H1 (cell line): ENCODE measurements at regions not wholly inside any gene's neighbourhood (a gene's known extent, or its start where the extent isn't known, plus 50 kb on each side); places are given as distances from the start of the nearest gene placed in this dataset.

Experiments used
- EZH2 ChIP-seq: fragments of 200-600 bp; sonication (generic); IDR thresholded peaks from 2 replicates; pipeline ENCODE4 v1.7.1; 2012; ENCODE audit warnings: low read depth, mild to moderate bottlenecking, moderate library complexity, low read length, inconsistent platforms; ENCODE audit not compliant: severe bottlenecking
- FOSL1 ChIP-seq: IDR thresholded peaks from 2 replicates; pipeline ENCODE4 v1.6.1; 2011; ENCODE audit warnings: mild to moderate bottlenecking, low read depth, low read length, moderate library complexity; ENCODE audit not compliant: insufficient read depth
- JUND ChIP-seq: IDR thresholded peaks from 2 replicates; pipeline ENCODE4 v1.6.1; 2011; ENCODE audit warnings: mild to moderate bottlenecking, improper control_type of control experiment, low read length
- POLR2A ChIP-seq, 2 experiments: IDR thresholded peaks; 1 replicate in 1 of 2; 2 replicates in 1 of 2; pipeline ENCODE4 v1.6.1; 2011; ENCODE audit warnings: low read depth in 2 of 2, low read length in 2 of 2, mild to moderate bottlenecking in 2 of 2; ENCODE audit errors: control extremely low read depth in 1 of 2
- POLR2AphosphoS5 ChIP-seq: IDR thresholded peaks from 2 replicates; pipeline ENCODE4 v1.6.1; 2011; ENCODE audit warnings: low read depth, low read length
- RFX5 ChIP-seq: IDR thresholded peaks from 2 replicates; pipeline ENCODE4 v1.6.1; 2011; ENCODE audit warnings: low read depth, low read length, improper control_type of control experiment, borderline replicate concordance
- RNF2 ChIP-seq: fragments of 200-900, 300-1000 bp; sonication (generic); IDR thresholded peaks from 2 replicates; pipeline ENCODE4 v1.7.1; 2016; ENCODE audit warnings: borderline replicate concordance, low read depth, mild to moderate bottlenecking, antibody characterized with exemption, low read length; ENCODE audit not compliant: poor library complexity, severe bottlenecking; ENCODE audit errors: missing control alignments
- RXRA ChIP-seq: IDR thresholded peaks from 2 replicates; pipeline ENCODE4 v1.6.1; 2011; ENCODE audit warnings: low read depth, mild to moderate bottlenecking, low read length, moderate library complexity; ENCODE audit not compliant: insufficient read depth
- SIN3A ChIP-seq, 2 experiments: IDR thresholded peaks in 1 of 2; conservative IDR thresholded peaks in 1 of 2; 2 replicates each; pipeline ENCODE4 v1.6.1; 2011 to 2012; ENCODE audit warnings: low read length in 2 of 2, improper control_type of control experiment in 1 of 2, low read depth in 1 of 2, mild to moderate bottlenecking in 1 of 2
- YY1 ChIP-seq: IDR thresholded peaks from 2 replicates; pipeline ENCODE4 v1.6.1; 2011; ENCODE audit warnings: low read depth, mild to moderate bottlenecking, low read length
- TF ChIP-seq, protein P1 (sequence below), 3 experiments: IDR thresholded peaks; 1 replicate in 2 of 3; 2 replicates in 1 of 3; pipeline versions ENCODE4 v1.5.1 to v1.6.1; 2011; ENCODE audit warnings: low read length in 3 of 3, mild to moderate bottlenecking in 3 of 3, inconsistent platforms in 2 of 3, low read depth in 1 of 3, moderate library complexity in 1 of 3; ENCODE audit not compliant: insufficient read depth in 1 of 3; ENCODE audit errors: control extremely low read depth in 1 of 3

DNA sequence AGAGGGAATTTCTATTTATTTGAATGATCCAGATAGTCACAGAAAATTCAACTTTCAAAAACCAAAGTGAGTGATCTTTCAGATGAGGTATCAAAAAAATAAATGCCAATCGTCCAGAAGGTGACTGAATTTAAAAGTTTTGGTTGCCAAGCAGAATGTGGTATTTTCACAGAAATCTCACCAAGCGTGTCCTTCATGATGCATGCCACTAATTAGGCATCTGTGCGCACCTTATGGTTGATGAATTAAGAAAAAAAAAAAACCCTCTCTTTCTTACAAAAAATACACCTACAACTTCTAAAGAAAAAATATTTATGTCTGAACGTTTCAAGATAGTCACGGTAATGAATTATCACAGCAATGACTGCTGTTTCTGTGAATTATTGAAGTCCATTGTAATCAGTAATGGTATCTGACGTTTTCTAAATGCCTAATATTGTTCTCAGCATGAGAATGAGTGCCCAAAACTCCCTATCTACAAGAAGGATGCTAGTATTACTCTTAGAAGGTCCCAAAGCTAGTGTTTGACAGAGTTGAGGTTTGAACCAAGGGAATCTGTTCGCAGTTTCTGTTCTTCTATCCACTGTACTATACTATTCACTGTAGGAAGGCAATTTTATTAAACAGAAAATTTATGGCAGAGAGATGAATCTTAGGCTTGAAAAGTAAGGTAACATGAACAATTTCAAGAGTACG lies 219.6 kb upstream of the NETO1 start:
- TF ChIP-seq, protein P1, sequence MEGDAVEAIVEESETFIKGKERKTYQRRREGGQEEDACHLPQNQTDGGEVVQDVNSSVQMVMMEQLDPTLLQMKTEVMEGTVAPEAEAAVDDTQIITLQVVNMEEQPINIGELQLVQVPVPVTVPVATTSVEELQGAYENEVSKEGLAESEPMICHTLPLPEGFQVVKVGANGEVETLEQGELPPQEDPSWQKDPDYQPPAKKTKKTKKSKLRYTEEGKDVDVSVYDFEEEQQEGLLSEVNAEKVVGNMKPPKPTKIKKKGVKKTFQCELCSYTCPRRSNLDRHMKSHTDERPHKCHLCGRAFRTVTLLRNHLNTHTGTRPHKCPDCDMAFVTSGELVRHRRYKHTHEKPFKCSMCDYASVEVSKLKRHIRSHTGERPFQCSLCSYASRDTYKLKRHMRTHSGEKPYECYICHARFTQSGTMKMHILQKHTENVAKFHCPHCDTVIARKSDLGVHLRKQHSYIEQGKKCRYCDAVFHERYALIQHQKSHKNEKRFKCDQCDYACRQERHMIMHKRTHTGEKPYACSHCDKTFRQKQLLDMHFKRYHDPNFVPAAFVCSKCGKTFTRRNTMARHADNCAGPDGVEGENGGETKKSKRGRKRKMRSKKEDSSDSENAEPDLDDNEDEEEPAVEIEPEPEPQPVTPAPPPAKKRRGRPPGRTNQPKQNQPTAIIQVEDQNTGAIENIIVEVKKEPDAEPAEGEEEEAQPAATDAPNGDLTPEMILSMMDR (IDR thresholded peaks at IDR 0.05; ENCODE audit: control extremely low read depth in 1 of 3, insufficient read depth in 1 of 3, low read depth in 1 of 3, low read length in 3 of 3): no peak
- TF ChIP-seq JUND: no peak
- TF ChIP-seq YY1: no peak
- TF ChIP-seq RFX5: no peak
- TF ChIP-seq FOSL1: no peak
- TF ChIP-seq POLR2AphosphoS5: no peak
- no peak for TF ChIP-seq POLR2A (IDR thresholded peaks at IDR 0.05; ENCODE audit: control extremely low read depth in 1 of 2, low read depth in 2 of 2, low read length in 2 of 2)
- no peak for TF ChIP-seq EZH2
- TF ChIP-seq SIN3A (conservative IDR thresholded peaks at IDR 0.05 in 1 of 2, IDR thresholded peaks at IDR 0.05 in 1 of 2; ENCODE audit: low read depth in 1 of 2, low read length in 2 of 2): no peak
- TF ChIP-seq RNF2: no peak
- TF ChIP-seq RXRA: no peak
